ENCODE measurements at regions not wholly inside any gene's neighbourhood (a gene's known extent, or its start where the extent isn't known, plus 50 kb on each side); places are given as distances from the start of the nearest gene placed in this dataset.

DNA sequence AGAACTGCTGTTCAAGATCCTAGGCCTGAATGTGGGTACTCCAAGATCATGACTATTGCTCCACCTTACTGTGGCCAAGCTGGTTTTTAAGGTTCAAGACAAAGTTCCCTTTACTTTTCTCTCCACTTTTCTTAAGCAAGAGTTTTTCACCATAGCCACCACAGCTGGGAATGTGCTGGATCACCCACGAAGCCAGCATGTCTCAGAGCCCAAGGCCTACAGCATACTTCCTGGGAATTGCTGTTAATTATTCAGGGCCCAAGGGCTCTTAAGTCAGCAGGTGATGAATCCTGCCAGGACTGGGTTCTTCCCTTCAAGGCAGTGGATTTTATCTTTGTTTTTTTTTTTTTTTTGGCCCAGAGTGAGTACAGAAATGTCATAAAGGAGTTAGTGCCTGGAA is 149.4 kb upstream of the TUSC1 start:
- H3K36me3 ChIP-seq (replicated peaks in 1 of 2; ENCODE audit: insufficient read depth in 1 of 2, low read depth in 2 of 2): no peaks in the 10 kb centered on the region
- no peak overlapping the region for H3K27ac ChIP-seq
- TF ChIP-seq, protein P1, sequence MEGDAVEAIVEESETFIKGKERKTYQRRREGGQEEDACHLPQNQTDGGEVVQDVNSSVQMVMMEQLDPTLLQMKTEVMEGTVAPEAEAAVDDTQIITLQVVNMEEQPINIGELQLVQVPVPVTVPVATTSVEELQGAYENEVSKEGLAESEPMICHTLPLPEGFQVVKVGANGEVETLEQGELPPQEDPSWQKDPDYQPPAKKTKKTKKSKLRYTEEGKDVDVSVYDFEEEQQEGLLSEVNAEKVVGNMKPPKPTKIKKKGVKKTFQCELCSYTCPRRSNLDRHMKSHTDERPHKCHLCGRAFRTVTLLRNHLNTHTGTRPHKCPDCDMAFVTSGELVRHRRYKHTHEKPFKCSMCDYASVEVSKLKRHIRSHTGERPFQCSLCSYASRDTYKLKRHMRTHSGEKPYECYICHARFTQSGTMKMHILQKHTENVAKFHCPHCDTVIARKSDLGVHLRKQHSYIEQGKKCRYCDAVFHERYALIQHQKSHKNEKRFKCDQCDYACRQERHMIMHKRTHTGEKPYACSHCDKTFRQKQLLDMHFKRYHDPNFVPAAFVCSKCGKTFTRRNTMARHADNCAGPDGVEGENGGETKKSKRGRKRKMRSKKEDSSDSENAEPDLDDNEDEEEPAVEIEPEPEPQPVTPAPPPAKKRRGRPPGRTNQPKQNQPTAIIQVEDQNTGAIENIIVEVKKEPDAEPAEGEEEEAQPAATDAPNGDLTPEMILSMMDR (IDR thresholded peaks at IDR 0.05): no peak
- TF ChIP-seq POLR2A (IDR thresholded peaks at IDR 0.05): no peak
- H3K27me3 ChIP-seq: no peaks in the 10 kb centered on the region
- H3K4me3 ChIP-seq: no peak overlapping the region
- 10 to 18% methylated on average over 1 of the region's 1 CpG for WGBS, 2 donors
- DNase-seq (no peak), ATAC-seq (no peak)
- intact Hi-C loops (cut with DNase I): no loop called here
- no peaks in the 10 kb centered on the region for H3K9me3 ChIP-seq
- no peaks in the 10 kb centered on the region for H3K4me1 ChIP-seq

DNA sequence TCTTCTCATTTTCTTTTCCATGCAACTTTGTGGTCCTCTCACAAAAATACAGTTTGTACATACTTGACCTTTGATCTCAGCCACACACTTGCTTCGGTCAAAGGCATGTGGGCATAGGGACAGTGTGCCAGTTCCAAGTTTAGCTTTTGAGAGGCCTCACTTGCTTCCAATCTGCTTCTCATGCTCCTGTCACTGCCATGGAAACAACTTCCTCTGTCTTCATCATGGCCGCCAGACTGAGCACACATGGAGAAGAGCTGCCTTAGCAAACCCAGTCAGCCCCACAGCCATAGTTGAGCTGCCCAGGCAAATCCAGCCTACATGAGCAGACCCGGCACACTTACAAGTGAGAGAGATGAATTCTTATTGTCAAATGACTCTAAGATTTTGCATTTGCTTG is 138.2 kb upstream of the TUSC1 start:
- ATAC-seq (no peak), DNase-seq (no peak)
- no peak overlapping the region for H3K4me3 ChIP-seq
- no peak overlapping the region for H3K27ac ChIP-seq
- TF ChIP-seq POLR2A (IDR thresholded peaks at IDR 0.05): no peak
- TF ChIP-seq, protein P1 (IDR thresholded peaks at IDR 0.05): no peak
- no peaks in the 10 kb centered on the region for H3K36me3 ChIP-seq (replicated peaks in 1 of 2; ENCODE audit: insufficient read depth in 1 of 2, low read depth in 2 of 2)
- no peaks in the 10 kb centered on the region for H3K9me3 ChIP-seq
- no peaks in the 10 kb centered on the region for H3K27me3 ChIP-seq
- intact Hi-C loops (cut with DNase I): no loop called here
- no peaks in the 10 kb centered on the region for H3K4me1 ChIP-seq
- 79 to 84% methylated on average over 3 of the region's 3 CpGs for WGBS, 2 donors

DNA sequence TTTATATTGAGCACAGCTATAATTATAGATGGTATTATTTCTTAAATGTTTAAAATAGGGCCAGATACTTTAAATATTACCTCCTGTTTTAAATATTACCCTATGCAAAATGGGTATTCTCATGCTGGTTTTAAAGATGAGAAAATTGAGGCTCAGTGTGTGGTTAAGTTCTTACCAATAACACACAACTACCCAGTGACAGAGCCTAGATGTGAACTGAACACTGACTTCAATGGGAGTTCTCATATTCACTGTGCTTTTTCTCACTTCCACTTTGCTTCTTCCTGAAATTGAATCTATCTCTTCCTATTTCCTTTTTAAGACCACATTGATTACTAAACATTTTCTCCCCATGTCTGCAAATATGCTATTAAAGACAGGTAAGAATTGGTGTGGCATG is 135.8 kb upstream of the TUSC1 start:
- H3K9me3 ChIP-seq: no peaks in the 10 kb centered on the region
- no peak for DNase-seq
- no peak overlapping the region for H3K27ac ChIP-seq
- H3K27me3 ChIP-seq: no peaks in the 10 kb centered on the region
- ATAC-seq: no peak
- TF ChIP-seq POLR2A (IDR thresholded peaks at IDR 0.05): no peak
- TF ChIP-seq, protein P1 (IDR thresholded peaks at IDR 0.05): no peak
- intact Hi-C loops (cut with DNase I): no loop called here
- H3K4me3 ChIP-seq: no peak overlapping the region
- no peaks in the 10 kb centered on the region for H3K36me3 ChIP-seq (replicated peaks in 1 of 2; ENCODE audit: insufficient read depth in 1 of 2, low read depth in 2 of 2)
- no peaks in the 10 kb centered on the region for H3K4me1 ChIP-seq

DNA sequence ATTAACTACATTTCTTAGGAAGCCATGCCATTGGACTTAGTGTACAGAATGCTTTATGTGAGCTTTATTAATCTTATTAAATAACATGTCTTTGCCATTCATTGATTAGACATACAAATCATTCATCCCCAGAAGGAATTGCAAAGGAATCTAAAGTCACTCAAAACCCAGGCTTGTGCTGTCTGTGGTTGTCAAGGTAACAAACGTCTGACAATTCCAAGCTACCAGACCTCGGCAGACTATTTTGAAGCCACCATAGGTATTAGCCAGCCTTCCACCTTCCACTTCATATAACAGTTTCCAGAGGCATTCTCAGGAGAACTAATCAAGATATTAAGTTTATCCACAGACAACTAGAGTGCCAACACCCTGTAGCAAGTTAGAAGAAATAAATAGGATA is 135.2 kb upstream of the TUSC1 start:
- H3K36me3 ChIP-seq (replicated peaks in 1 of 2; ENCODE audit: insufficient read depth in 1 of 2, low read depth in 2 of 2): no peaks in the 10 kb centered on the region
- H3K27ac ChIP-seq: no peak overlapping the region
- DNase-seq (no peak), ATAC-seq (no peak)
- H3K27me3 ChIP-seq: no peaks in the 10 kb centered on the region
- intact Hi-C loops (cut with DNase I): no loop called here
- H3K4me1 ChIP-seq: no peaks in the 10 kb centered on the region
- TF ChIP-seq, protein P1 (IDR thresholded peaks at IDR 0.05): no peak
- TF ChIP-seq POLR2A (IDR thresholded peaks at IDR 0.05): no peak
- no peak overlapping the region for H3K4me3 ChIP-seq
- 4 to 12% methylated on average over 2 of the region's 2 CpGs for WGBS, 2 donors
- no peaks in the 10 kb centered on the region for H3K9me3 ChIP-seq

DNA sequence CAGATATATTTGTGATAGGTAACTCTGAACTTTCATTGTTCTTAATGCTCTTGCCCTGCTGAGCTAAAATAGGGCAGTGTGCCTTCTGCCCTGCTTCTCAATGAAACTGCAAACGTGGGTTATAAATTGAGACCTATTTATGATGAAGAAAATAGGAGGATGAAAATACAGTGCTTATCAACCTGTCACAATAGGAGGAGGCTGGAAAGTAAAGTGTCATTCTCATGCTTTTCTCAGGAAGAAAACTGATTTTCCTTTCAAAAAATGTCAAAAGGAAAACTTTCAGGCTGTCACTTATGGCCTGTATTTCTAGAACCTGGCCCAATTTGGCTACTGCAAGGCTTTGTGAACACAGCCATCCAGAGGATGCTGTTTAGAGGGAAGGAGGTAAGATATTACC is 130.3 kb upstream of the TUSC1 start:
- Histone ChIP-seq H3K4me3 (no peak overlapping the region), H3K27ac (no peak overlapping the region), H3K27me3 (no peaks in the 10 kb centered on the region), H3K9me3 (no peaks in the 10 kb centered on the region), H3K36me3 (replicated peaks in 1 of 2; ENCODE audit: insufficient read depth in 1 of 2, low read depth in 2 of 2) (no peaks in the 10 kb centered on the region), H3K4me1 (no peaks in the 10 kb centered on the region)
- intact Hi-C loops (cut with DNase I): no loop called here
- 39 to 44% methylated on average over 1 of the region's 1 CpG for WGBS, 2 donors
- DNase-seq: no peak
- ATAC-seq: no peak
- TF ChIP-seq, protein P1 (IDR thresholded peaks at IDR 0.05): no peak
- TF ChIP-seq POLR2A (IDR thresholded peaks at IDR 0.05): no peak

Measured in body of pancreas (tissue), 4 donors.